ENCODE measurements at regions not wholly inside any gene's neighbourhood (a gene's known extent, or its start where the extent isn't known, plus 50 kb on each side); places are given as distances from the start of the nearest gene placed in this dataset.

DNA sequence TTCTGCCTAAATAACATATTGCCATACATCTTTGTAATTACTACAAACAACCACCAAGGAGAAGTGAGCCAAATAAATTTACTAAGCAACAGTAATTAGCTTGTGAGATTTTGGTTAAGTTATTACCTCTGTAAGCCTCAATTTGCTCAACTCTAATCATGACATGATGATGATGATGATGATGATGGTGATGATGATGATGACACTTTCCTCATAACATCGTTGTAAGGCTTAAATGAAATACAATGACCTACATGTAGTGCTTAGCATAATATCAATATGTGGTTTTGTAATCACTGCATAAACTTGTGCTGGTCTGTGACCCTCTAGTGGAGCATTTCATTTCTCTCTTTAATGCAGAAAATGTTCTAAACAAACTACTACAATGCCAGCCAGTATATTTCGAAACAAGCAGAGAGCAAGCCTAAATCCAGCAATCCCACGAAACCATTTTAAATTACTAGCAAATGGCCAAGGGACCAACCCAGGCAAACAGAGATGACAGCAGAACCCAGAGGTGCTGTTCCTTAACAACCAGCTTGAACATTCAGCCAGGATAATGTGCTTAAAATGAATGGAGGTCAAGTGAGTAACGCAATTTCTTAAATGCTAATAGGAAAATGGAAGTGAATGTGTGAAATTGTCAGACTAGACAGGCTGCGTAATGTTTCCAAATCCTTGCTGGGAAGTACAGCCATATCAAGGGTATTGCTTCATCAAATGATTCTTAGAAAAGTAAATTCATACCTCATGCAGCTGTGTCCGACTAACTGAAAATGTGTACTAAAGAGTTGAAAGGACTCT is 281.9 kb upstream of the PUM3 start:
- ATAC-seq: no peak
- Mint-ChIP-seq H3K9me3 (no peaks in the 10 kb centered on the region), H3K4me1 (peaks cover 9% of the 10 kb centered on the region), H3K4me3 (no peak overlapping the region), H3K36me3 (no peaks in the 10 kb centered on the region), H3K27ac (no peak overlapping the region), H3K27me3 (ENCODE audit: low read depth) (no peaks in the 10 kb centered on the region)
- no peak for DNase-seq (ENCODE audit: low spot score)
- TF ChIP-seq, protein P1, sequence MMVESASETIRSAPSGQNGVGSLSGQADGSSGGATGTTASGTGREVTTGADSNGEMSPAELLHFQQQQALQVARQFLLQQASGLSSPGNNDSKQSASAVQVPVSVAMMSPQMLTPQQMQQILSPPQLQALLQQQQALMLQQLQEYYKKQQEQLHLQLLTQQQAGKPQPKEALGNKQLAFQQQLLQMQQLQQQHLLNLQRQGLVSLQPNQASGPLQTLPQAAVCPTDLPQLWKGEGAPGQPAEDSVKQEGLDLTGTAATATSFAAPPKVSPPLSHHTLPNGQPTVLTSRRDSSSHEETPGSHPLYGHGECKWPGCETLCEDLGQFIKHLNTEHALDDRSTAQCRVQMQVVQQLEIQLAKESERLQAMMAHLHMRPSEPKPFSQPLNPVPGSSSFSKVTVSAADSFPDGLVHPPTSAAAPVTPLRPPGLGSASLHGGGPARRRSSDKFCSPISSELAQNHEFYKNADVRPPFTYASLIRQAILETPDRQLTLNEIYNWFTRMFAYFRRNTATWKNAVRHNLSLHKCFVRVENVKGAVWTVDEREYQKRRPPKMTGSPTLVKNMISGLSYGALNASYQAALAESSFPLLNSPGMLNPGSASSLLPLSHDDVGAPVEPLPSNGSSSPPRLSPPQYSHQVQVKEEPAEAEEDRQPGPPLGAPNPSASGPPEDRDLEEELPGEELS (CRISPR knock-in tag; IDR thresholded peaks at IDR 0.05): no peak
- TF ChIP-seq MXD4 (CRISPR knock-in tag; IDR thresholded peaks at IDR 0.05; ENCODE audit: borderline replicate concordance) (no peak), HMGA2 (CRISPR knock-in tag; IDR thresholded peaks at IDR 0.05) (no peak), SMAD3 (CRISPR knock-in tag; IDR thresholded peaks at IDR 0.05; ENCODE audit: borderline replicate concordance) (no peak), KAT7 (CRISPR knock-in tag; IDR thresholded peaks at IDR 0.05; ENCODE audit: borderline replicate concordance) (no peak)
- ChIA-PET CTCF (no interaction called here), POLR2A (no interaction called here)

GRCh38 chr9:3124001-3124400 is 280.1 kb upstream of the PUM3 start:
- DNase-seq (ENCODE audit: low spot score): no peak
- CTCF ChIA-PET: interaction anchor here (1.8 kb wide), 1 partner anchor 58 kb away, joined by 4 read pairs; no protein-coding TSS in a partner anchor
- no peak for TF ChIP-seq NR1H2 (CRISPR knock-in tag; IDR thresholded peaks at IDR 0.05)
- TF ChIP-seq HMGA2 (CRISPR knock-in tag; IDR thresholded peaks at IDR 0.05): no peak
- TF ChIP-seq ZBTB21 (CRISPR knock-in tag; IDR thresholded peaks at IDR 0.05; ENCODE audit: borderline replicate concordance): no peak
- TF ChIP-seq NR2C2 (CRISPR knock-in tag; IDR thresholded peaks at IDR 0.05): no peak
- no peak for TF ChIP-seq NFYB (CRISPR knock-in tag; conservative IDR thresholded peaks at IDR 0.05; ENCODE audit: low read depth)
- TF ChIP-seq MYBL2 (CRISPR knock-in tag; IDR thresholded peaks at IDR 0.05): no peak
- TF ChIP-seq ZNF512 (CRISPR knock-in tag; IDR thresholded peaks at IDR 0.05; ENCODE audit: borderline replicate concordance): no peak
- TF ChIP-seq ZNF138 (CRISPR knock-in tag; conservative IDR thresholded peaks at IDR 0.05): no peak
- TF ChIP-seq, protein P2, sequence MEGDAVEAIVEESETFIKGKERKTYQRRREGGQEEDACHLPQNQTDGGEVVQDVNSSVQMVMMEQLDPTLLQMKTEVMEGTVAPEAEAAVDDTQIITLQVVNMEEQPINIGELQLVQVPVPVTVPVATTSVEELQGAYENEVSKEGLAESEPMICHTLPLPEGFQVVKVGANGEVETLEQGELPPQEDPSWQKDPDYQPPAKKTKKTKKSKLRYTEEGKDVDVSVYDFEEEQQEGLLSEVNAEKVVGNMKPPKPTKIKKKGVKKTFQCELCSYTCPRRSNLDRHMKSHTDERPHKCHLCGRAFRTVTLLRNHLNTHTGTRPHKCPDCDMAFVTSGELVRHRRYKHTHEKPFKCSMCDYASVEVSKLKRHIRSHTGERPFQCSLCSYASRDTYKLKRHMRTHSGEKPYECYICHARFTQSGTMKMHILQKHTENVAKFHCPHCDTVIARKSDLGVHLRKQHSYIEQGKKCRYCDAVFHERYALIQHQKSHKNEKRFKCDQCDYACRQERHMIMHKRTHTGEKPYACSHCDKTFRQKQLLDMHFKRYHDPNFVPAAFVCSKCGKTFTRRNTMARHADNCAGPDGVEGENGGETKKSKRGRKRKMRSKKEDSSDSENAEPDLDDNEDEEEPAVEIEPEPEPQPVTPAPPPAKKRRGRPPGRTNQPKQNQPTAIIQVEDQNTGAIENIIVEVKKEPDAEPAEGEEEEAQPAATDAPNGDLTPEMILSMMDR (IDR thresholded peaks at IDR 0.05): no peak
- TF ChIP-seq ZNF671 (CRISPR knock-in tag; IDR thresholded peaks at IDR 0.05): no peak
- no peak for TF ChIP-seq FOXK1 (CRISPR knock-in tag; IDR thresholded peaks at IDR 0.05)
- no peak for TF ChIP-seq ZNF232 (CRISPR knock-in tag; IDR thresholded peaks at IDR 0.05)
- TF ChIP-seq PRRX2 (CRISPR knock-in tag; IDR thresholded peaks at IDR 0.05): no peak
- no peak for TF ChIP-seq SMAD3 (CRISPR knock-in tag; IDR thresholded peaks at IDR 0.05; ENCODE audit: borderline replicate concordance)
- TF ChIP-seq ZNF317 (CRISPR knock-in tag; IDR thresholded peaks at IDR 0.05; ENCODE audit: borderline replicate concordance, low read depth): no peak
- TF ChIP-seq, protein P3, sequence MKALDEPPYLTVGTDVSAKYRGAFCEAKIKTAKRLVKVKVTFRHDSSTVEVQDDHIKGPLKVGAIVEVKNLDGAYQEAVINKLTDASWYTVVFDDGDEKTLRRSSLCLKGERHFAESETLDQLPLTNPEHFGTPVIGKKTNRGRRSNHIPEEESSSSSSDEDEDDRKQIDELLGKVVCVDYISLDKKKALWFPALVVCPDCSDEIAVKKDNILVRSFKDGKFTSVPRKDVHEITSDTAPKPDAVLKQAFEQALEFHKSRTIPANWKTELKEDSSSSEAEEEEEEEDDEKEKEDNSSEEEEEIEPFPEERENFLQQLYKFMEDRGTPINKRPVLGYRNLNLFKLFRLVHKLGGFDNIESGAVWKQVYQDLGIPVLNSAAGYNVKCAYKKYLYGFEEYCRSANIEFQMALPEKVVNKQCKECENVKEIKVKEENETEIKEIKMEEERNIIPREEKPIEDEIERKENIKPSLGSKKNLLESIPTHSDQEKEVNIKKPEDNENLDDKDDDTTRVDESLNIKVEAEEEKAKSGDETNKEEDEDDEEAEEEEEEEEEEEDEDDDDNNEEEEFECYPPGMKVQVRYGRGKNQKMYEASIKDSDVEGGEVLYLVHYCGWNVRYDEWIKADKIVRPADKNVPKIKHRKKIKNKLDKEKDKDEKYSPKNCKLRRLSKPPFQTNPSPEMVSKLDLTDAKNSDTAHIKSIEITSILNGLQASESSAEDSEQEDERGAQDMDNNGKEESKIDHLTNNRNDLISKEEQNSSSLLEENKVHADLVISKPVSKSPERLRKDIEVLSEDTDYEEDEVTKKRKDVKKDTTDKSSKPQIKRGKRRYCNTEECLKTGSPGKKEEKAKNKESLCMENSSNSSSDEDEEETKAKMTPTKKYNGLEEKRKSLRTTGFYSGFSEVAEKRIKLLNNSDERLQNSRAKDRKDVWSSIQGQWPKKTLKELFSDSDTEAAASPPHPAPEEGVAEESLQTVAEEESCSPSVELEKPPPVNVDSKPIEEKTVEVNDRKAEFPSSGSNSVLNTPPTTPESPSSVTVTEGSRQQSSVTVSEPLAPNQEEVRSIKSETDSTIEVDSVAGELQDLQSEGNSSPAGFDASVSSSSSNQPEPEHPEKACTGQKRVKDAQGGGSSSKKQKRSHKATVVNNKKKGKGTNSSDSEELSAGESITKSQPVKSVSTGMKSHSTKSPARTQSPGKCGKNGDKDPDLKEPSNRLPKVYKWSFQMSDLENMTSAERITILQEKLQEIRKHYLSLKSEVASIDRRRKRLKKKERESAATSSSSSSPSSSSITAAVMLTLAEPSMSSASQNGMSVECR (CRISPR knock-in tag; IDR thresholded peaks at IDR 0.05; ENCODE audit: borderline replicate concordance): no peak
- no peak for TF ChIP-seq ETV6 (CRISPR knock-in tag; IDR thresholded peaks at IDR 0.05)
- TF ChIP-seq HMGXB4 (CRISPR knock-in tag; IDR thresholded peaks at IDR 0.05): no peak
- no peak for TF ChIP-seq MAX (CRISPR knock-in tag; IDR thresholded peaks at IDR 0.05)

More at GRCh38 chr9:3124001-3124400, 280.1 kb upstream of the PUM3 start:
- ATAC-seq: peak; percentile 87
- Mint-ChIP-seq H3K9me3 (no peaks in the 10 kb centered on the region), H3K36me3 (no peaks in the 10 kb centered on the region), H3K4me1 (peaks cover 9% of the 10 kb centered on the region), H3K27me3 (ENCODE audit: low read depth) (no peaks in the 10 kb centered on the region), H3K4me3 (no peak overlapping the region), H3K27ac (no peak overlapping the region)
- POLR2A ChIA-PET: interaction anchor here (0.5 kb wide), 1 partner anchor 82 kb away, joined by 3 read pairs; no protein-coding TSS in a partner anchor

All from WTC11 (cell line).